NCI-H146 treated with DMSO at 0.1 percent for 48 hours (cell line): ENCODE measurements at regions not wholly inside any gene's neighbourhood (a gene's known extent, or its start where the extent isn't known, plus 50 kb on each side); places are given as distances from the start of the nearest gene placed in this dataset.

Experiments used
- DNase-seq: peaks from one replicate; lab custom pipeline; 2025; ENCODE audit not compliant: unreplicated experiment; lab: John Stamatoyannopoulos, UW

- DNase-seq = no peak
Measured at GRCh38 chr10:121027371-121027770, 176.2 kb downstream of the WDR11 start.

DNA sequence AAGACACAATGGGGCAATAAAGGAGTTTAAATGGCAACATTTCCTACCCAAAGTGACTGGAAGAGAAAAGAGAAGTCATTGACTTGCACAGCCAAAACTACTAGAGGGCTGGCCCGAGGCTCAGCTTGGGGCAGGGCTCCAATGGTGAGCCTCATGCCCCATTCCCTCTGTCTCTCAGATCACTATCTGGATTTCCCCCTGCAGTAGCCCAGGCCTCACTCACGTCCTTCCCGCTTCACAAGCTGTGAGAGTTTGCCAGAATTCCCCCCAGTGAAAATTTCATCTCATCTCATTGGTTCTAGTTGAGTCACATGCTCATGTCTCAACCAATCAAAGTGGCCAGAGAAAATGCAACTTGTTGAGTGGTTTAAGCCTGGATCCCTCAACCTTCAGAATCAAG is 181.3 kb downstream of the WDR11 start:
- no peak for DNase-seq

- no peak for DNase-seq
Measured at GRCh38 chr10:121033366-121033765, 182.2 kb downstream of the WDR11 start.

GRCh38 chr10:121036431-121036830 is 185.3 kb downstream of the WDR11 start:
- DNase-seq = no peak

GRCh38 chr10:121041499-121041898 is 190.3 kb downstream of the WDR11 start:
- no peak for DNase-seq

DNA sequence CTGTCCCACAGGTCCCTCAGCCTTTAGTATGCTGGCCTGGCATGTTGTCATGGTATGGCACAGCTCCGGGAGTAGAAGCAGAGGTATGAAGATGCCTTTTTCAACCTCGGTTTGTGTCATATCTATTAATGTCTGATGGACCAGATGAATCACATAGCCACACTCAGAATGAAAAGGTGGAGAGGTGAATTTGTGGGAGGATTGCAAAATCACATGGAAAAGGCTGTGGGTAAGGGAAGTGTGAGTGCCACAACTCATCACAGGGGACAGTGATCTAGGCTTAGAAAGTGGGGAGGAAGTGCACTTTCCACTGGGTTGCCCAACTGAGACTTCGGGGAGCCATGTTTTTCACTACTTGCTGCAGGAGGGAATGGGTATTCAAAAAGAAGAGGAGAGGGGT is 190.7 kb downstream of the WDR11 start:
- no peak for DNase-seq

DNA sequence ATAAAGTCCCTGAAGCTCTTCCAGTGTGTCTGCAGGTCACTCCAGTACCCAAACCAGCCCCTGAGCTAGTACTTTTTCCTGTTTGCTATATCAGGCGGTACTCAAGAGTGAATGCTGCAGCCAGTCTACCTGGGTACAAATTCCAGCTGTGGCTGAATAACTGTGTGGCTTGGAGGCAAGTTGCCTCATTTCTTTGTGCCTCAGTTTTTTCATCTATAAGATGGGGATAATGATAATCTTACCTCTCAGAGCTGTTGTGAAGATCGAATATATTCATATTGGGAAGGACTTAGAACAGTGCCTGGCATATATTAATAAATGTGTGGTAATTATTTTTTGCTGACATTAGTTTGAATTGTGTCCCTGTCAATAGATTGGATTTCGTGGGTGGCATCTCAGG is 191.2 kb downstream of the WDR11 start:
- no peak for DNase-seq

GRCh38 chr10:121043124-121043849 is 192.1 kb downstream of the WDR11 start:
- DNase-seq = peak; percentile 10

- DNase-seq = no peak
Measured at GRCh38 chr10:121048749-121049148, 197.6 kb downstream of the WDR11 start.

GRCh38 chr10:121049489-121049888 is 198.3 kb downstream of the WDR11 start:
- no peak for DNase-seq

DNA sequence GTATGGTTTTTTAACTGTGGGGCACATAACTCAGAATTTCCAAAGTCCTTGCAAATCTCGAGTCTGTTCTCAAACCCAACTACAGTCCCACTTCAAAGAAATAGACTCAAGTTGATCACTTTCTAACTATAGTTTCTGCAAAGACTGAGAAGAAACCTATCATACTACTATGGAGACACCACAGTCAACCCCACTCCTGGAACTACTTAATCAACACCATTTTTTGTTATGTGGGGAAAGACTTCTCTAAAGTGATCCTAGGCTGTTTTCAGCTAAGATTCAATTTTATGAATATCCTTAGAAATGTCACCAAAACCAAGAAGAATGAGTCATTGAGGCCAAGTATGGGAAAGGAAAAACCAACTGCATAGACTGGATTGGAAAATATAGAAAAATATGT is 198.8 kb downstream of the WDR11 start:
- DNase-seq = no peak

DNA sequence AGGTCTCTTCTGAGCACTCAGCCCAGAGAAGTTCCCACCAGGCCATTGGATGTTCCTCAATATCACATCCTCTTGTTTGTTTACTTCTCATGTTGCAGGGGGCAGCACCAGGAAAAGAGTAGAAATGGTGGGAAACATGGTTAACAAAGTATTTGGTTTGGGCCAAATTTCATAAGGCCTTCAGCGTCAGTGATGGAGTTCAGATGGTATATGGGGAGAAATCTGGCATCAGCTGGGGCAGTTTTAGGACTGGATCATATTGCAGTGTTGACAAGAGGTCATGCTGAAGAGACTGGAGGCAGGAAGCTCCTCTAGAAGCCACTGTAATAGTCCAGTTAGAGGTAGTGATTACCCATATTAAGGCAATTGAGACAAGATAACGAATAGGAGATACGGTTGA is 200.0 kb downstream of the WDR11 start:
- no peak for DNase-seq

DNA sequence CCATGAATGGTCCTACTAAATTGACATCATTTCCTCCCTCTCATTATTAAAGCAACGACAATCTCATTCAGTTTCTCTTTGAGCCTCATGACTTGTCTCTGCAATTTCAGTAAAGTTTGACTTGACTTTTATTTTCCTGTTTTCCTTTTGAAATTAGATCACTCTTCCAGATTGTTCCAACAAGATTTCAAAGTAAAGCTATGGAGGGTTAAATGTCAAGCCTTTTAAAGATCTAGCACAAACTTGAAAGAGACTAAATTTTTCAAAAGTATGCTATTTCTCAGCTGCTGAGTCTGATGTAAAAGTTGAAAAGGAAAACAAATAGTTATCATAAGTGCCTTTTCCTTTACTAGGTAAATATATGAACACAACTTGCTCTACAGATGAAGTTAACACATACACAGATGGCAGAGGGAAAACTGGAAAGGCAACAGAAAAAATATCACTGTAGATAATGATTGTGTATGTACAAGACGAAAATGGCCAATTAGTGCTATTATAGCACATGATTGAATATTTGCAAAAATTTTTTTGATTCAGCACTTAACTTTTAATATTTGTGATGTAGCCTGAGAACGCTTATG is 200.6 kb downstream of the WDR11 start:
- no peak for DNase-seq

DNA sequence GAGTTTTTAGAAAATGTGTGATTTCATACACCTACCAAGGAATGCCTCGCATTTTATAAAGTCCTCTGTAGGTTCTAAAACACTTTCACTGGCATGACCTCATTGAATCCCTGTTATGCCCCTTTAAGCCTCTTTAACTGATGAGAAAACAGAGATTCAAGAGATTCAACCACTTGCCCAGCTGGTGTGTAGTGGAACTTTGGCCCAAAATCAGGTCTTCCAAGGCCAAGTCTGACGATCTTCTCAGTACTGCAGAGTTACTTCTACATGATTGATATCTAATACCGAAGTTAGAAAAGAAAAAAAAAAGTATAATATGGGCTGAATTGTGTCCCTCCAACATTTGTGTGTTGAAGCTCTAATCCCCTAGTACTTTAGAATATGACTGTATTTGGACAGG is 202.0 kb downstream of the WDR11 start:
- no peak for DNase-seq

DNA sequence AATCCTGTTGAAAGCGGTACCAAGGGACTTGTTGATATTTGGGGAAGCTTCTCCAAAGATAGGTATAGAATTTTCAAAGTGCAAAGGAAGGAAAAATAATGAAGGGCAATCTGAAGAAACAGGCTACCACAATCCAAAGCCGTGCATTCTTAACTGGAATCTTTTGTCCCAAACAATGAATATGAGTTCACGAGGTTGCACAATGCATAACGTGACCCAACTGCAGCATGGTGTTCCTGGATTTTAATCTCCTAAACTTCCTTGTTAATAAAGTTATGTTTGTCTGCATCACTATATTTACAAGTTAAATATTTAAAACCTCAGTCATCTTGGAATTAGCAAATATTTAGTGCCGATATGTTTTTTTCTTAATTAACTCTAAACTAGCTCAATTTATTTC is 203.7 kb downstream of the WDR11 start:
- no peak for DNase-seq

GRCh38 chr10:121057269-121057668 is 206.1 kb downstream of the WDR11 start:
- DNase-seq = no peak

- no peak for DNase-seq
Measured at GRCh38 chr10:121058082-121058481, 206.9 kb downstream of the WDR11 start.

GRCh38 chr10:121059351-121059750 is 208.2 kb downstream of the WDR11 start:
- no peak for DNase-seq

DNA sequence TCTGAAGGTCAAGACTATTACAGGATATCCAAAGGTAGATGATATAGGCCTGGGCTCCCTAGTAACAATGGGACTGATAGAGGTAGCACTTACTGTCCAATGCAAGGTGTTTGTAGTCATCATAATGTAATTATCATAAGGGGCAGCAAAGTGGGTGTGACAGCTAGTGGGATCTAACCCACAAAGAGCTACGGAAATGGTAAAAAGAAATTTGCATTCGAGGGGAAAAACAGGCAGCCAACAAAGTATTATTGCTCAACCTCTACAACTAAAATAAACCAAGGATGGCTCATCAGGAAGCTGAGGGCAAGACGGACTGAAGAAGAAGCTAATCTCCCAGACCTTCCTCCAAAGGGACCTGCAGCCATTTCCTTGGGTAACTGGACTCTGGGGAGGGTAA is 211.0 kb downstream of the WDR11 start:
- no peak for DNase-seq

GRCh38 chr10:121063744-121064143 is 212.6 kb downstream of the WDR11 start:
- DNase-seq = peak; percentile 35

DNA sequence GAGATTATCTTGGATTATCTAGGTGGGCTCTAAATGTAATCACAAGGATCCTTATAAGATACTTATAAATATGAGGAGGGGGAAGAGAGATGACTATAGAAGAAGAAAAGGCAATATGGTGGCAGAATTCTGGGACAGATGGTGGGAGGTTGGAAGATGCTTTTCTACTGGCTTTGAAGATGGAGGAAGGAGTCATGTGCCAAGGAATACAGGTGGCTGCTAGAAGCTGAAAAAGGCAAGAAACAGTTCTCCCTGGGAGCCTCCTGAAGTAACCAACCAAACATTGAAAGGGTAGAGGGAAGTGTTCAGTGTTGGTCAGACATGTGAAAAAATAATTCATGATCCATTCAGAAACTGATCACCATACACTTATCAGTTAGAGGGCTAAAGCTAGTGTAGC is 213.3 kb downstream of the WDR11 start:
- no peak for DNase-seq

GRCh38 chr10:121065330-121065729 is 214.2 kb downstream of the WDR11 start:
- DNase-seq = no peak
